ENCODE measurements at regions not wholly inside any gene's neighbourhood (a gene's known extent, or its start where the extent isn't known, plus 50 kb on each side); places are given as distances from the start of the nearest gene placed in this dataset.
A peak's percentile ranks its signal among the peaks of the same experiment; 100 is the strongest.
"Not testable (repeated sequence)": the region's sequence is repeated elsewhere in the genome, so short reads cannot be mapped to it uniquely, and the experiment has no call there.

DNA sequence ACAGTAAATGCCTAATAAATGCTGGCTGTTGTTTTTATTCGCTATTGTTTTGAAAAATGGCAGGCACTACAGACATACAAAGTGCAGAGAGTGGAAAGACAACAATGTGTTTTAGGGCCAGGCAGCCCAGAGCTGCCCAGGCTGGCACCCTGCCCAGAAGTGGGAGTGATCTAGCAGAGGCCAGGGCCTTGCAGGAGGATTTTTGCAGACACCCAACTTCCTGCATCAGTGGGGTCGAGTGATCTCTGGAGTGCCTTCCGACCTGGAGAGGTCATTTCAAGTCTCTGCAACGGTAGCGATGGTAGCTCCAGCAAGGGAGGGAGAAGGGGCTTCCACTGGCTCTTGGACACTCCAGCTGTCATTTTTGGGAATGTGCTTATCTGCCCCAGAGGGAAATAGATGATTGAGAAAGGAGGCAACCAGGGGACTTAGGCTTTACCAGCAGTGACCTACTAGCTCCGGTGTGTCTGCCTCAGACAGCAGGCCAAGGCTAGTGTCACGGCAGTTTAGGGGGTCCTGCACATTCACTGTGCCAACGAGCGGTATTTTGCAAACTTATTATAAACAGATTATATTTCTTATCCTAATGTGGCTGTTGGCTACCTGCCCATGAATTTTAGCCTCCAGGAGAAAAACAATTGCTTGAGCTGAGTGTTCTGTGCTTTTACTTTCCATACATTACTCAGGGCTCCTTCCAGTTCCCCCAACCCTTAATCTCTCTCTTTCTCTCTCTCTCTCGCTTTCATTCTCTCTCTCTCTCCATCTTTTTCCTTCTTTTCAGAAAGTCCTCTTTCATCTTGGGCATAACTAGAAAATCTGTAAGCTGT is 153.9 kb upstream of the PLGLB2 start:
- WGBS = 48% methylated on average over 6 of the region's 10 CpGs
- not testable (repeated sequence) for H3K27ac ChIP-seq (ENCODE audit: low read depth in 1 of 2, low read length in 2 of 2)

DNA sequence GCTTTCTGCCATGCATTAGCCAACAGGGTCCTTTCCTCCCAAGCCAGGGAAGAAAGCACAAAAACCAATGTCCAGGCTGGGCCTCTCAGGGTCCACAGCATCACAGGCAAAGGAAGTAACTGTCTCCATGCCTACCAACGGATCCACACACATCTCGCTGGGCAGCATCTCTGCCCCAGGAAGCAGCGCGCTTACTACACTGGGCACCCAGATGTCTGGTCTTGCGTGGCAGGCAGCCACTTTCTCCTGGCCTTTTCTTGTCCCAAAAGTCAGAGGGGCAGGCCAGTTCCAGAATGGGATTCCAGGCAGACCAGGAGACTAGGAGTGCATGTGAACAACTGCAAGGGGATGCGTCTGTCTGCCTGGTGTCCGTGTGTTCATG is 153.3 kb upstream of the PLGLB2 start:
- not testable (repeated sequence) for H3K9me3 ChIP-seq (ENCODE audit: control insufficient read depth in 4 of 4, low read length in 3 of 4); H3K4me3 ChIP-seq (ENCODE audit: low read depth in 1 of 3, low read length in 3 of 3); H3K36me3 ChIP-seq (ENCODE audit: control insufficient read depth in 4 of 4, insufficient read depth in 3 of 4, low read depth in 1 of 4, low read length in 3 of 4); H3K9ac ChIP-seq (ENCODE audit: low read depth in 1 of 2, low read length in 2 of 2); H3K27ac ChIP-seq (ENCODE audit: low read depth in 1 of 2, low read length in 2 of 2); H3K27me3 ChIP-seq (ENCODE audit: control insufficient read depth in 4 of 4, insufficient read depth in 4 of 4, low read length in 3 of 4); DNase-seq (ENCODE audit: low spot score); H3K4me1 ChIP-seq (ENCODE audit: control insufficient read depth in 4 of 4, insufficient read depth in 4 of 4, low read length in 3 of 4)
- WGBS = 80% methylated on average over 7 of the region's 7 CpGs

More for the DNA sequence above, 153.9 kb upstream of the PLGLB2 start:
- H3K27me3 ChIP-seq (ENCODE audit: control insufficient read depth in 4 of 4, insufficient read depth in 4 of 4, low read length in 3 of 4); H3K4me3 ChIP-seq (ENCODE audit: low read depth in 1 of 3, low read length in 3 of 3); H3K9me3 ChIP-seq (ENCODE audit: control insufficient read depth in 4 of 4, low read length in 3 of 4); H3K36me3 ChIP-seq (ENCODE audit: control insufficient read depth in 4 of 4, insufficient read depth in 3 of 4, low read depth in 1 of 4, low read length in 3 of 4); H3K4me1 ChIP-seq (ENCODE audit: control insufficient read depth in 4 of 4, insufficient read depth in 4 of 4, low read length in 3 of 4); H3K9ac ChIP-seq (ENCODE audit: low read depth in 1 of 2, low read length in 2 of 2): not testable (repeated sequence)
- peak; percentile 61 for TF ChIP-seq NR2F2 (IDR thresholded peaks at IDR 0.05)
- DNase-seq (ENCODE audit: low spot score) = peak; percentile 62

DNA sequence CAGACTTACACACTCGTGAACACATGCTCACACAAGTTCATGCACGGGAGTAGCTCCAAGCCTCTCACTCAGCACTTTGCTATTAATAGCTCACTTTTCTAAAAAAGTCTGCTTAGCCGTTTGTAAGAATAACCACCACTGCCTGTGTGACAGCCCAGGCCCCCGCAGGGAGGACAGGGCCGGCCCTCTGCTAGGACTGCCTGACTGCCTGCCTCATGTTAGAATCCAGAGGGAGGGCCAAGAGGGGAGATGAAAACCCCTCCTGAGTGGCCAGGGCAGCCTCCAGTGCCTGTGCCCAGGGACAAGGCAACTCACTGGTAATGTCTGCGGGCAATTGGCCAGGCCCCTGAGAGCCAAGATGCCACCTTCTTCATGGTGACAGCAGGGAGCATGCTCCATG is 152.9 kb upstream of the PLGLB2 start:
- not testable (repeated sequence) for H3K4me3 ChIP-seq (ENCODE audit: low read depth in 1 of 3, low read length in 3 of 3); H3K4me1 ChIP-seq (ENCODE audit: control insufficient read depth in 4 of 4, insufficient read depth in 4 of 4, low read length in 3 of 4); DNase-seq (ENCODE audit: low spot score); H3K9me3 ChIP-seq (ENCODE audit: control insufficient read depth in 4 of 4, low read length in 3 of 4); H3K36me3 ChIP-seq (ENCODE audit: control insufficient read depth in 4 of 4, insufficient read depth in 3 of 4, low read depth in 1 of 4, low read length in 3 of 4); H3K9ac ChIP-seq (ENCODE audit: low read depth in 1 of 2, low read length in 2 of 2); H3K27ac ChIP-seq (ENCODE audit: low read depth in 1 of 2, low read length in 2 of 2); H3K27me3 ChIP-seq (ENCODE audit: control insufficient read depth in 4 of 4, insufficient read depth in 4 of 4, low read length in 3 of 4)
- WGBS = 75% methylated on average over 6 of the region's 6 CpGs

DNA sequence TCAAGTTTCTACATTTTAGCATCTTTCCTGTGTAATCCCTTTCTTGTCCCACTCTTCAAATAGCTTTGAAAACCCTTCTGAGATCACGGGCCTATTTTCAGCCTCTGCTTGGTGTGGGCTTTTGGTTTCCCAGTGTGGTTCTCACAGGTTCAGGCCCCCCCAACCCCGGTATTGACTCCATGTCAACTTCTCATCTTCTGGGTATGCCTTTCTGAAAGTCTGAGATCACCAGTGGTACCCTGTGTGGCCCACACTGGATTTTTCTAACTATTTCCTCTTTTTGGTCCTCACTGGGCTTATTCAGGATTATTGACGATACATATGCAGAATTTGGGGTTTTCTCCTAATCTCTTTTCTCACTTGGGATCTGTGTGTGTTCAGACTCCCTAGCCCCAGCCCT is 146.9 kb upstream of the PLGLB2 start:
- not testable (repeated sequence) for H3K4me3 ChIP-seq (ENCODE audit: low read depth in 1 of 3, low read length in 3 of 3); H3K9ac ChIP-seq (ENCODE audit: low read depth in 1 of 2, low read length in 2 of 2); H3K27ac ChIP-seq (ENCODE audit: low read depth in 1 of 2, low read length in 2 of 2); H3K4me1 ChIP-seq (ENCODE audit: control insufficient read depth in 4 of 4, insufficient read depth in 4 of 4, low read length in 3 of 4); DNase-seq (ENCODE audit: low spot score); H3K27me3 ChIP-seq (ENCODE audit: control insufficient read depth in 4 of 4, insufficient read depth in 4 of 4, low read length in 3 of 4); H3K9me3 ChIP-seq (ENCODE audit: control insufficient read depth in 4 of 4, low read length in 3 of 4); H3K36me3 ChIP-seq (ENCODE audit: control insufficient read depth in 4 of 4, insufficient read depth in 3 of 4, low read depth in 1 of 4, low read length in 3 of 4)
- 93% methylated on average over 1 of the region's 3 CpGs for WGBS

DNA sequence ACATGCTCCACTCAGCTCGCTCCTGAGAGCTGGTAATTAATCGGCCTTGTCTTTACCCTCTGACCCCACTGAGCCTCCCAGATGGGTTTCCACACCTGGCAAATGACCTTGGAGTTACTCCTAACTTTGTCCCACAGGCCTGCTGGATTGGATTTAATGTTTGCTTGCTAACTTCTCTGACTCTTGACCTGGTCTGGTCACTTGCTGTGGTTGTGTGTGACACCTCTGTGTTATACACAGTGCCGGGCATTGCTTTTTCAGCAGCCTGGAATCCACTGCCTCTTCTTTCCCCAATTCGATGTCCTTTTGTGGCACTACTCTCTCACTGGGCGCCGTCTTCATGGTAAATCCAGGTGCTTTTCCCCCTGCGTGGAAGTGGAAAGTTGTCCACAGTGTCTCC is 145.8 kb upstream of the PLGLB2 start:
- H3K36me3 ChIP-seq (ENCODE audit: control insufficient read depth in 4 of 4, insufficient read depth in 3 of 4, low read depth in 1 of 4, low read length in 3 of 4); H3K4me3 ChIP-seq (ENCODE audit: low read depth in 1 of 3, low read length in 3 of 3); H3K4me1 ChIP-seq (ENCODE audit: control insufficient read depth in 4 of 4, insufficient read depth in 4 of 4, low read length in 3 of 4); H3K9me3 ChIP-seq (ENCODE audit: control insufficient read depth in 4 of 4, low read length in 3 of 4); H3K9ac ChIP-seq (ENCODE audit: low read depth in 1 of 2, low read length in 2 of 2); H3K27ac ChIP-seq (ENCODE audit: low read depth in 1 of 2, low read length in 2 of 2); H3K27me3 ChIP-seq (ENCODE audit: control insufficient read depth in 4 of 4, insufficient read depth in 4 of 4, low read length in 3 of 4); DNase-seq (ENCODE audit: low spot score): not testable (repeated sequence)
- WGBS = 100% methylated on average over 1 of the region's 7 CpGs

DNA sequence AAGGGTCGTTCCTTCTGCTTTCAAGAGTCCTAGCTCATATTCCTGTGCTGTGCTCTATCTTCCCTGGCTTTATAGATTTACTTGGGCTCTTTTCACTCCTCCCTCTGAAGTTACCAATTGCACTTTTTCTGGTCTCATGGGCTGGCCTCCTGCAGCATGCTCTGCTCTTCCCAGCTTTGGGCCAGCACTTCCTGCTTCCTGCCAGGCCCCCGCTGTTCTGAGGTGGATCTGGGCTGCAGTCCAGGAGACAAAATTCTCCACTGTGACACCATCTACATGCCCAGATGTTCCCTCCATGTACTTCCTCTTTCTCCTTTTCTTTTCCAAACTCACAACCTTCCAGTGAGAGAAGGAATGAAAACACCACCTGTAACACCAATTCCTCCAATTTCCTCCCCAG is 145.2 kb upstream of the PLGLB2 start:
- H3K9me3 ChIP-seq (ENCODE audit: control insufficient read depth in 4 of 4, low read length in 3 of 4); H3K27ac ChIP-seq (ENCODE audit: low read depth in 1 of 2, low read length in 2 of 2); H3K36me3 ChIP-seq (ENCODE audit: control insufficient read depth in 4 of 4, insufficient read depth in 3 of 4, low read depth in 1 of 4, low read length in 3 of 4); DNase-seq (ENCODE audit: low spot score); H3K4me1 ChIP-seq (ENCODE audit: control insufficient read depth in 4 of 4, insufficient read depth in 4 of 4, low read length in 3 of 4); H3K4me3 ChIP-seq (ENCODE audit: low read depth in 1 of 3, low read length in 3 of 3); H3K9ac ChIP-seq (ENCODE audit: low read depth in 1 of 2, low read length in 2 of 2); H3K27me3 ChIP-seq (ENCODE audit: control insufficient read depth in 4 of 4, insufficient read depth in 4 of 4, low read length in 3 of 4): not testable (repeated sequence)
- no CpG with 5 or more reads among the region's 2 CpGs for WGBS

DNA sequence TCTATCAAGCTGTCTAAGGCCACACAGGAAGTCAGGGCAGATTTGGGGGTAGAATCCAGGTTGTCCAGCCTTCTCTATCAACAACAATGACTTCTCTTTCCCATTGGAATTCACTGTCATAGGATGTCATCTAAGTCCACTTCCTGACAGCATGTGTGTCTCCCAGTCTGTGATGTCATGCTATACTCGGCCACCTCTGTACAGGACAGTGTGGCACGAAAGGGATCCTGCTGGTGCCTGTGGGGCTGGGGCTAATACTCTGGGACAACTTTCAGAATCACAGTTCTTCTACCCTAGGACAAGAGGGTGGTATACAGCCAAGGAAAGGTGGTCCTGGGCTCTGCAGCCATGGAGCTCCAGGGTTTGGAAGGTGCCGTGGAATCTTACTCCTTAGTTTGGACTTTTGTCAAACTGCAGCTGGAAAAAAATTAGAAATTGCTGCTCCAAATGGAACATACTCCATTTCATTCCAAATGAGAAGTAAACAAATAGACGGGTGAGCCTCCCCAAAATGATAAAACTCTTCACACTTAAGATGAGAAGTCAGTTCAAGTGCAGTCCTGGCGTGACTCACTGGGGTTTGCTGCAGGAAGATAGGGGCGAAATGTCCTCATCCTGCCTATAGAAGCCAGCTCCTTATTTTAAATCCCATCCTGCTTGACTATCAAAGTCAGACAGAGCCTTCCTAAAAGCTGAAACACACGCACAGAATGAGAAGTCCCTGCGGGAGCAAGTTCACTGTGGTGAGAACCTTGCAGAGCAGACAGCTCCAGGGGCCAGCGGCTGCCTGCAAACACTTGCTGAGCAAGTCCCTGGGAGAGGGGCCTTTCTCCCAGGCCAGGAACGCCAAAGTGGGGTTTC is 144.2 kb upstream of the PLGLB2 start:
- not testable (repeated sequence) for H3K4me3 ChIP-seq (ENCODE audit: low read depth in 1 of 3, low read length in 3 of 3); H3K9me3 ChIP-seq (ENCODE audit: control insufficient read depth in 4 of 4, low read length in 3 of 4); H3K27ac ChIP-seq (ENCODE audit: low read depth in 1 of 2, low read length in 2 of 2); H3K36me3 ChIP-seq (ENCODE audit: control insufficient read depth in 4 of 4, insufficient read depth in 3 of 4, low read depth in 1 of 4, low read length in 3 of 4); H3K27me3 ChIP-seq (ENCODE audit: control insufficient read depth in 4 of 4, insufficient read depth in 4 of 4, low read length in 3 of 4); H3K9ac ChIP-seq (ENCODE audit: low read depth in 1 of 2, low read length in 2 of 2); DNase-seq (ENCODE audit: low spot score); H3K4me1 ChIP-seq (ENCODE audit: control insufficient read depth in 4 of 4, insufficient read depth in 4 of 4, low read length in 3 of 4)
- 89% methylated on average over 5 of the region's 10 CpGs for WGBS

DNA sequence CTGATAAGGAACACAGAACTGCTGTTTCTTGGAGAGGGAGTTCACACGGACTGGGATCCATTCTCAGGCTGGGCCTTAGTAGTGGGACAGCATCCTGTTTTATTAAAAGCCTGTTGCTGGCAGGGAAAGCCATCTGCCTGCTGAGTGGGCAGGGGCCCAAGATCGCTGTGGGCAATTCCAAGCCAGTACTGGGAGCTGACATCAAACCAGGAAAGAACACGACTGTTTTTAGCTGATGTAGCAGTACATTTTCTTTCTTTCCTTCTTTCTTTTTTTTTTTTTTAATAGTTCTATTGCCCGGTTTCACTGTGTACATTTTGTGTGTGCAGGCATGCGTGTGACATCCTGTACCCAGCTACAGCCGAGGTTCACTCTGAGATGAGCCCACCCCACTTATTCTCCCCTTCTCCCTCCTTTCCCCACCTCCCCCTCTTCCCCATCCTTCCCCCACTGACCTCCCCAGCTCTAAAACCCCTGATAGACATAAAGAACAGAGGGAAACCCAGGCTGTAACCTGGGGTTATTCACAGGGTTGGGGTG is 143.5 kb upstream of the PLGLB2 start:
- H3K36me3 ChIP-seq (ENCODE audit: control insufficient read depth in 4 of 4, insufficient read depth in 3 of 4, low read depth in 1 of 4, low read length in 3 of 4); H3K27ac ChIP-seq (ENCODE audit: low read depth in 1 of 2, low read length in 2 of 2); H3K9me3 ChIP-seq (ENCODE audit: control insufficient read depth in 4 of 4, low read length in 3 of 4); H3K27me3 ChIP-seq (ENCODE audit: control insufficient read depth in 4 of 4, insufficient read depth in 4 of 4, low read length in 3 of 4); H3K4me1 ChIP-seq (ENCODE audit: control insufficient read depth in 4 of 4, insufficient read depth in 4 of 4, low read length in 3 of 4); H3K4me3 ChIP-seq (ENCODE audit: low read depth in 1 of 3, low read length in 3 of 3); DNase-seq (ENCODE audit: low spot score); H3K9ac ChIP-seq (ENCODE audit: low read depth in 1 of 2, low read length in 2 of 2): not testable (repeated sequence)
- WGBS = 35% methylated on average over 2 of the region's 6 CpGs
